ENCODE measurements at regions not wholly inside any gene's neighbourhood (a gene's known extent, or its start where the extent isn't known, plus 50 kb on each side); places are given as distances from the start of the nearest gene placed in this dataset.
"Not testable (repeated sequence)": the region's sequence is repeated elsewhere in the genome, so short reads cannot be mapped to it uniquely, and the experiment has no call there.

- Histone ChIP-seq H3K4me3 (ENCODE audit: low read length) (no peak overlapping the region), H3K27ac (ENCODE audit: low read depth, low read length) (peak overlapping the region; percentile 32), H3K36me3 (ENCODE audit: control insufficient read depth, insufficient read depth, low read length) (no peaks in the 10 kb centered on the region), H3K9me3 (ENCODE audit: control insufficient read depth, low read length) (peaks cover 6% of the 10 kb centered on the region), H3K9ac (ENCODE audit: extremely low read depth, low read length, poor library complexity, severe bottlenecking) (no peak overlapping the region), H3K4me1 (ENCODE audit: control insufficient read depth, insufficient read depth, low read length) (peaks cover 26% of the 10 kb centered on the region), H3K27me3 (ENCODE audit: control insufficient read depth, insufficient read depth, low read length, poor library complexity, severe bottlenecking) (peaks cover 35% of the 10 kb centered on the region)
- no peak overlapping the region for H3K4me3 Mint-ChIP-seq
- peak; percentile 54 for TF ChIP-seq CTCF (conservative IDR thresholded peaks at IDR 0.05)
- DNase-seq, result peak; percentile 68
- no peaks in the 10 kb centered on the region for H3K9me3 Mint-ChIP-seq
- peaks cover 45% of the 10 kb centered on the region for H3K4me1 Mint-ChIP-seq
- peaks cover 64% of the 10 kb centered on the region for H3K27me3 Mint-ChIP-seq (ENCODE audit: insufficient read depth)
- H3K36me3 Mint-ChIP-seq (ENCODE audit: low read depth), result no peaks in the 10 kb centered on the region
- H3K27ac Mint-ChIP-seq, result no peak overlapping the region
- 29 to 80% methylated on average over 1 to 7 of the region's 7 CpGs for WGBS, 2 experiments (ENCODE audit: insufficient coverage in 1 of 2, insufficient read length in 1 of 2)
These were observed 135.2 kb downstream of the DACT1 start for GRCh38 chr14:58772794-58773620.

GRCh38 chr14:58774531-58774930 is 136.8 kb downstream of the DACT1 start:
- H3K4me1 Mint-ChIP-seq, result peaks cover 37% of the 10 kb centered on the region
- WGBS, 2 experiments (ENCODE audit: insufficient coverage in 1 of 2, insufficient read length in 1 of 2), result 94 to 100% methylated on average over 1 of the region's 1 CpG
- H3K4me3 ChIP-seq (ENCODE audit: low read length), result no peak overlapping the region
- no peak for TF ChIP-seq CTCF (conservative IDR thresholded peaks at IDR 0.05)
- no peak overlapping the region for H3K27ac Mint-ChIP-seq
- peaks cover 68% of the 10 kb centered on the region for H3K27me3 Mint-ChIP-seq (ENCODE audit: insufficient read depth)
- no peaks in the 10 kb centered on the region for H3K36me3 ChIP-seq (ENCODE audit: control insufficient read depth, insufficient read depth, low read length)
- DNase-seq, result no peak
- no peaks in the 10 kb centered on the region for H3K36me3 Mint-ChIP-seq (ENCODE audit: low read depth)
- peaks cover 6% of the 10 kb centered on the region for H3K9me3 ChIP-seq (ENCODE audit: control insufficient read depth, low read length)
- no peak overlapping the region for H3K4me3 Mint-ChIP-seq
- no peak overlapping the region for H3K9ac ChIP-seq (ENCODE audit: extremely low read depth, low read length, poor library complexity, severe bottlenecking)
- H3K4me1 ChIP-seq (ENCODE audit: control insufficient read depth, insufficient read depth, low read length), result peaks cover 18% of the 10 kb centered on the region
- H3K27me3 ChIP-seq (ENCODE audit: control insufficient read depth, insufficient read depth, low read length, poor library complexity, severe bottlenecking), result peaks cover 36% of the 10 kb centered on the region
- no peak overlapping the region for H3K27ac ChIP-seq (ENCODE audit: low read depth, low read length)
- no peaks in the 10 kb centered on the region for H3K9me3 Mint-ChIP-seq

- Mint-ChIP-seq H3K27me3 (ENCODE audit: insufficient read depth) (peaks cover 68% of the 10 kb centered on the region), H3K4me1 (peaks cover 34% of the 10 kb centered on the region)
- not testable (repeated sequence) for H3K27ac Mint-ChIP-seq; H3K9me3 ChIP-seq (ENCODE audit: control insufficient read depth, low read length); DNase-seq; H3K4me3 ChIP-seq (ENCODE audit: low read length); H3K9me3 Mint-ChIP-seq; H3K27ac ChIP-seq (ENCODE audit: low read depth, low read length); H3K9ac ChIP-seq (ENCODE audit: extremely low read depth, low read length, poor library complexity, severe bottlenecking); H3K36me3 ChIP-seq (ENCODE audit: control insufficient read depth, insufficient read depth, low read length); H3K36me3 Mint-ChIP-seq (ENCODE audit: low read depth); H3K4me3 Mint-ChIP-seq
- 89 to 94% methylated on average over 2 to 4 of the region's 4 CpGs for WGBS, 2 experiments (ENCODE audit: insufficient coverage in 1 of 2, insufficient read length in 1 of 2)
- Histone ChIP-seq H3K27me3 (ENCODE audit: control insufficient read depth, insufficient read depth, low read length, poor library complexity, severe bottlenecking) (peaks cover 34% of the 10 kb centered on the region), H3K4me1 (ENCODE audit: control insufficient read depth, insufficient read depth, low read length) (peaks cover 18% of the 10 kb centered on the region)
These were observed 137.4 kb downstream of the DACT1 start for GRCh38 chr14:58775130-58775529.

All from endodermal cell (in vitro differentiated cells).